ENCODE measurements at regions not wholly inside any gene's neighbourhood (a gene's known extent, or its start where the extent isn't known, plus 50 kb on each side); places are given as distances from the start of the nearest gene placed in this dataset.

GRCh38 chr13:74226791-74227475 lies 92.7 kb upstream of the KLF12 start:
- no peak for TF ChIP-seq CTCF (conservative IDR thresholded peaks at IDR 0.05 in 1 of 2, IDR thresholded peaks at IDR 0.05 in 1 of 2; ENCODE audit: low read depth in 1 of 2, low read length in 2 of 2)
- no peak for TF ChIP-seq EZH2 (IDR thresholded peaks at IDR 0.05; ENCODE audit: low read length, missing control alignments)

All from fibroblast of lung (primary cell).